SK-N-SH treated with all-trans-retinoic acid at 6 μM for 48 hours (cell line): ENCODE measurements at regions not wholly inside any gene's neighbourhood (a gene's known extent, or its start where the extent isn't known, plus 50 kb on each side); places are given as distances from the start of the nearest gene placed in this dataset.

ENCODE experiments used
- ARNTL ChIP-seq: fragments of 450-650 bp; formaldehyde crosslinking; IDR thresholded peaks from 2 replicates; pipeline ENCODE4 v1.5.0; 2020; ENCODE audit warnings: low read depth, mild to moderate bottlenecking, moderate library complexity, borderline replicate concordance
- PATZ1 ChIP-seq: fragments of 250-450 bp; sonication (Bioruptor Pico); IDR thresholded peaks from 2 replicates; pipeline ENCODE4 v1.8.0; 2020; ENCODE audit warnings: mild to moderate bottlenecking, moderate library complexity, borderline replicate concordance
- TCF4 ChIP-seq: fragments of 250-450 bp; sonication (Bioruptor Pico); IDR thresholded peaks from 2 replicates; pipeline ENCODE4 v1.8.0; 2021; ENCODE audit warnings: mild to moderate bottlenecking, moderate library complexity, borderline replicate concordance
- ZFP3 ChIP-seq: fragments of 250-450 bp; sonication (Bioruptor Pico); IDR thresholded peaks from 2 replicates; pipeline ENCODE4 v1.5.0; 2020; ENCODE audit warnings: mild to moderate bottlenecking, moderate library complexity

GRCh38 chr14:101022916-101023435 lies 119.5 kb upstream of the RTL1 start:
- TF ChIP-seq TCF4 (CRISPR knock-in tag) (no peak), PATZ1 (CRISPR knock-in tag) (no peak), ZFP3 (CRISPR knock-in tag) (no peak), ARNTL (CRISPR knock-in tag) (no peak)
